HCT116 (cell line): ENCODE measurements at regions not wholly inside any gene's neighbourhood (a gene's known extent, or its start where the extent isn't known, plus 50 kb on each side); places are given as distances from the start of the nearest gene placed in this dataset.

Experiments used
- ATAC-seq: fragments of 200-7000 bp; cut with Tn5 transposase; 2 replicates; pipeline ENCODE4 v1.9.1; 2020; ENCODE audit warnings: mild to moderate bottlenecking, moderate library complexity
- BruUV-seq: library from RNA; stranded (reverse); fragments of 400-500 nt; replicated peaks from 2 replicates; lab custom pipeline; 2021; lab: Mats Ljungman, UMichigan
- CTCF ChIA-PET: fragments of 300-600 bp; sonication (Branson Sonifier 250); formaldehyde crosslinking; loops from one replicate; lab custom pipeline; 2021; ENCODE audit warnings: antibody characterized with exemption; lab: Charles Lee
- POLR2A ChIA-PET: fragments of 300-600, 350-600 bp; sonication (Branson Sonifier 250); formaldehyde crosslinking; loops from one replicate; lab custom pipeline; 2021; ENCODE audit warnings: antibody characterized with exemption; lab: Charles Lee
- RAD21 ChIA-PET, 2 experiments: fragments of 300-600 bp; sonication (Branson Sonifier 250); formaldehyde crosslinking; loops; one replicate each; lab custom pipeline; 2023; ENCODE audit warnings: low total read pairs in 2 of 2; ENCODE audit not compliant: uncharacterized antibody in 2 of 2, unreplicated experiment in 2 of 2, low non-redundant PET in 1 of 2; lab: Charles Lee
- DNase-seq: peaks from one replicate; pipeline ENCODE4 v3.0.0-alpha.2; 2010; ENCODE audit warnings: low read depth, low spot score
- H2AFZ ChIP-seq: fragments of 200-600 bp; shearing (Covaris generic), sonication (generic); 2 replicates; pipeline ENCODE4 v1.6.1; 2017; ENCODE audit warnings: low read depth, mixed run types, mixed read lengths, antibody characterized with exemption, low read length; ENCODE audit not compliant: poor library complexity, severe bottlenecking
- H3K27ac ChIP-seq: 2 replicates; pipeline ENCODE4 v1.5.1; 2012; ENCODE audit warnings: low read depth, low read length
- H3K27me3 ChIP-seq: fragments of 200-600 bp; sonication (generic); 2 replicates; pipeline ENCODE4 v1.6.1; 2016; ENCODE audit warnings: mixed run types, low read length, mixed read lengths; ENCODE audit not compliant: insufficient read depth
- H3K36me3 ChIP-seq, 2 experiments: fragments of 200-500 bp in 1 of 2; fragments of 200-600 bp in 1 of 2; sonication (Bioruptor generic) in 1 of 2; sonication (generic) in 1 of 2; 2 replicates each; pipeline versions ENCODE4 v1.5.1 to v1.6.1; 2014 to 2016; ENCODE audit warnings: low read length in 2 of 2, inconsistent platforms in 1 of 2, mixed read lengths in 1 of 2, mixed run types in 1 of 2; ENCODE audit not compliant: insufficient read depth in 2 of 2, control insufficient read depth in 1 of 2
- H3K4me1 ChIP-seq, 2 experiments: fragments of 200-600 bp in 1 of 2; sonication (generic) in 1 of 2; 2 replicates each; pipeline versions ENCODE4 v1.5.1 to v1.6.1; 2012 to 2017; ENCODE audit warnings: low read length in 2 of 2, inconsistent platforms in 1 of 2, mild to moderate bottlenecking in 1 of 2, mixed read lengths in 1 of 2, mixed run types in 1 of 2, moderate library complexity in 1 of 2; ENCODE audit not compliant: insufficient read depth in 2 of 2, control insufficient read depth in 1 of 2
- H3K4me2 ChIP-seq: fragments of 200-600 bp; sonication (generic); 2 replicates; pipeline ENCODE4 v1.6.1; 2017; ENCODE audit warnings: mixed run types, low read length, mixed read lengths
- H3K4me3 ChIP-seq, 2 experiments: fragments of 200-600 bp in 1 of 2; sonication (generic) in 1 of 2; replicated peaks in 1 of 2; 2 replicates each; pipeline ENCODE4 v1.5.1; 2011 to 2016; ENCODE audit warnings: low read length in 2 of 2, control low read depth in 1 of 2, low read depth in 1 of 2, mild to moderate bottlenecking in 1 of 2, mixed read lengths in 1 of 2, mixed run types in 1 of 2
- H3K79me2 ChIP-seq: fragments of 200-600 bp; sonication (generic); 2 replicates; pipeline ENCODE4 v1.6.1; 2017; ENCODE audit warnings: mild to moderate bottlenecking, mixed run types, low read length, moderate library complexity, mixed read lengths; ENCODE audit not compliant: insufficient read depth
- H3K9ac ChIP-seq: fragments of 200-600 bp; sonication (generic); 2 replicates; pipeline ENCODE4 v1.6.1; 2016; ENCODE audit warnings: low read length, mixed read lengths
- H3K9me2 ChIP-seq: fragments of 200-600 bp; sonication (generic), shearing (Covaris generic); 2 replicates; pipeline ENCODE4 v1.6.1; 2017; ENCODE audit warnings: mixed run types, mild to moderate bottlenecking, moderate library complexity; ENCODE audit not compliant: insufficient read depth
- H3K9me3 ChIP-seq, 2 experiments: fragments of 200-500 bp in 1 of 2; fragments of 200-600 bp in 1 of 2; sonication (Bioruptor generic) in 1 of 2; sonication (generic) in 1 of 2; 2 replicates each; pipeline ENCODE4 v1.6.1; 2014 to 2017; ENCODE audit warnings: low read length in 2 of 2, mixed read lengths in 2 of 2, inconsistent platforms in 1 of 2, low read depth in 1 of 2, mild to moderate bottlenecking in 1 of 2, mixed run types in 1 of 2, moderate library complexity in 1 of 2; ENCODE audit not compliant: control insufficient read depth in 1 of 2, insufficient read depth in 1 of 2
- H4K20me1 ChIP-seq: fragments of 200-600 bp; sonication (generic), shearing (Covaris generic); 2 replicates; pipeline ENCODE4 v1.6.1; 2017; ENCODE audit warnings: mixed run types, mild to moderate bottlenecking, moderate library complexity; ENCODE audit not compliant: insufficient read depth
- ATF3 ChIP-seq: IDR thresholded peaks from 2 replicates; pipeline ENCODE4 v1.6.1; 2012
- CBX3 ChIP-seq: IDR thresholded peaks from 2 replicates; pipeline ENCODE4 v1.6.1; 2012; ENCODE audit warnings: low read depth
- CEBPB ChIP-seq: IDR thresholded peaks from 2 replicates; pipeline ENCODE4 v1.6.1; 2012; ENCODE audit warnings: low read depth
- EGR1 ChIP-seq: IDR thresholded peaks from 2 replicates; pipeline ENCODE4 v1.6.1; 2012; ENCODE audit warnings: low read depth
- ELF1 ChIP-seq: IDR thresholded peaks from 2 replicates; pipeline ENCODE4 v1.6.1; 2012; ENCODE audit warnings: low read depth, borderline replicate concordance
- EZH2 ChIP-seq: fragments of 200-600 bp; sonication (generic); IDR thresholded peaks from 2 replicates; pipeline ENCODE4 v1.6.1; 2017; ENCODE audit warnings: antibody characterized with exemption, mixed run types
- EZH2phosphoT487 ChIP-seq: fragments of 200-600 bp; IDR thresholded peaks from 2 replicates; pipeline ENCODE4 v1.6.1; 2018; ENCODE audit warnings: antibody characterized with exemption, borderline replicate concordance
- FOSL1 ChIP-seq: IDR thresholded peaks from 2 replicates; pipeline ENCODE4 v1.6.1; 2012; ENCODE audit warnings: low read depth
- JUND ChIP-seq: IDR thresholded peaks from 2 replicates; pipeline ENCODE4 v1.6.1; 2012
- POLR2A ChIP-seq: IDR thresholded peaks from 2 replicates; pipeline ENCODE4 v1.7.0; 2011; ENCODE audit warnings: borderline replicate concordance; ENCODE audit not compliant: insufficient read depth, insufficient read length; ENCODE audit errors: extremely low read depth
- REST ChIP-seq: IDR thresholded peaks from 2 replicates; pipeline ENCODE4 v1.6.1; 2012; ENCODE audit warnings: low read depth
- SIN3A ChIP-seq: IDR thresholded peaks from 2 replicates; pipeline ENCODE4 v1.6.1; 2012; ENCODE audit warnings: low read depth
- SP1 ChIP-seq: IDR thresholded peaks from 2 replicates; pipeline ENCODE4 v1.6.1; 2012; ENCODE audit warnings: low read depth
- SRF ChIP-seq: IDR thresholded peaks from 2 replicates; pipeline ENCODE4 v1.6.1; 2012; ENCODE audit warnings: low read depth
- YY1 ChIP-seq: IDR thresholded peaks from 2 replicates; pipeline ENCODE4 v1.6.1; 2011; ENCODE audit warnings: low read length, low read depth, moderate library complexity, mild to moderate bottlenecking; ENCODE audit not compliant: insufficient replicate concordance; ENCODE audit errors: extremely low read depth
- ZBTB33 ChIP-seq: IDR thresholded peaks from 2 replicates; pipeline ENCODE4 v1.6.1; 2011; ENCODE audit warnings: mild to moderate bottlenecking, low read length, moderate library complexity; ENCODE audit not compliant: insufficient replicate concordance; ENCODE audit errors: extremely low read depth
- ZFX ChIP-seq: fragments of 450-650 bp; IDR thresholded peaks from 2 replicates; pipeline ENCODE4 v1.6.1; 2017
- ZNF274 ChIP-seq: fragments of 200-500 bp; sonication (Bioruptor generic); IDR thresholded peaks from 2 replicates; pipeline ENCODE4 v1.6.1; 2014; ENCODE audit warnings: mild to moderate bottlenecking, low read depth, low read length, inconsistent platforms
- intact Hi-C: fragments of 100-400 bp; cut with micrococcal nuclease; formaldehyde crosslinking; loops from 2 replicates; pipeline ENCODE4 v1.10.0; 2022

GRCh38 chr2:125041846-125042245 is 1016.8 kb downstream of the CNTNAP5 start:
- Histone ChIP-seq H3K27ac (no peak overlapping the region), H3K4me1 (no peaks in the 10 kb centered on the region), H3K9me2 (no peaks in the 10 kb centered on the region), H2AFZ (no peak overlapping the region), H3K4me3 (no peak overlapping the region), H3K79me2 (no peaks in the 10 kb centered on the region), H3K36me3 (no peaks in the 10 kb centered on the region), H4K20me1 (no peaks in the 10 kb centered on the region), H3K27me3 (no peaks in the 10 kb centered on the region), H3K9ac (no peak overlapping the region), H3K4me2 (no peak overlapping the region), H3K9me3 (peaks cover 0 to 10% of the 10 kb centered on the region in 2 experiments; a peak in 2 of 4 replicates)
- ATAC-seq, result no peak
- ChIA-PET CTCF (no interaction called here), POLR2A (no interaction called here), RAD21 (no interaction called here)
- TF ChIP-seq ZFX (no peak), JUND (no peak), CBX3 (no peak), EZH2 (no peak), ELF1 (no peak), YY1 (no peak), FOSL1 (no peak), POLR2A (no peak), SIN3A (no peak), REST (no peak), ZNF274 (no peak), ZBTB33 (no peak), EGR1 (no peak), SRF (no peak), SP1 (no peak), CEBPB (no peak), ATF3 (no peak), EZH2phosphoT487 (no peak)
- no peak for DNase-seq
- intact Hi-C loops, result no loop called here
- no TSS peak for BruUV-seq
